DOHH2 (cell line): ENCODE measurements at regions not wholly inside any gene's neighbourhood (a gene's known extent, or its start where the extent isn't known, plus 50 kb on each side); places are given as distances from the start of the nearest gene placed in this dataset.

ENCODE experiments used
- CTCF ChIP-seq: fragments of 200-600 bp; sonication (generic); IDR thresholded peaks from one replicate; pipeline ENCODE4 v1.5.1; 2014; ENCODE audit warnings: antibody characterized with exemption, mild to moderate bottlenecking, low read depth, low read length; ENCODE audit not compliant: poor library complexity, severe bottlenecking
- EZH2phosphoT487 ChIP-seq: fragments of 200-600 bp; sonication (generic); IDR thresholded peaks from 2 replicates; pipeline ENCODE4 v1.6.1; 2017; ENCODE audit warnings: borderline replicate concordance, mild to moderate bottlenecking, antibody characterized with exemption, low read length, moderate library complexity, mixed read lengths

- TF ChIP-seq CTCF (no peak), EZH2phosphoT487 (no peak)
Measured at GRCh38 chr1:229079016-229079595, 191.8 kb upstream of the RAB4A start.
